ENCODE measurements at regions not wholly inside any gene's neighbourhood (a gene's known extent, or its start where the extent isn't known, plus 50 kb on each side); places are given as distances from the start of the nearest gene placed in this dataset.

GRCh38 chr3:144426366-144426765 is 454.7 kb downstream of the DIPK2A start:
- Histone ChIP-seq H4K20me1 (ENCODE audit: insufficient read depth, low read length) (no peaks in the 10 kb centered on the region), H3K9ac (ENCODE audit: insufficient read depth, low read length, poor library complexity, severe bottlenecking) (no peak overlapping the region), H3K27ac (ENCODE audit: low read depth in 1 of 2, low read length in 2 of 2) (no peak overlapping the region), H3K9me3 (replicated peaks in 1 of 2; ENCODE audit: control insufficient read depth in 1 of 2, insufficient read depth in 1 of 2, low read length in 2 of 2) (no peaks in the 10 kb centered on the region), H2AFZ (ENCODE audit: insufficient read depth, low read depth, low read length, poor library complexity, severe bottlenecking) (no peak overlapping the region), H3K27me3 (ENCODE audit: control insufficient read depth in 2 of 2, insufficient read depth in 2 of 2, low read length in 2 of 2) (no peaks in the 10 kb centered on the region), H3K36me3 (replicated peaks in 1 of 2; ENCODE audit: control insufficient read depth in 1 of 2, insufficient read depth in 2 of 2, low read length in 2 of 2) (no peaks in the 10 kb centered on the region), H3K4me1 (ENCODE audit: control insufficient read depth in 1 of 2, insufficient read depth in 2 of 2, low read length in 2 of 2) (no peaks in the 10 kb centered on the region), H3K79me2 (ENCODE audit: insufficient read depth, low read length) (no peaks in the 10 kb centered on the region), H3K4me2 (replicated peaks; ENCODE audit: extremely low read depth, low read length, poor library complexity, severe bottlenecking) (no peak overlapping the region), H3K4me3 (replicated peaks in 1 of 3; ENCODE audit: low read depth in 2 of 3, low read length in 3 of 3) (no peak overlapping the region)
- intact Hi-C loops (cut with micrococcal nuclease) = no loop called here
- Mint-ChIP-seq H3K27ac (no peak overlapping the region), H3K4me1 (no peaks in the 10 kb centered on the region), H3K4me3 (no peak overlapping the region), H3K9me3 (peaks cover 0 to 6% (median 0%) of the 10 kb centered on the region in 7 donors), H3K36me3 (no peaks in the 10 kb centered on the region), H3K27me3 (ENCODE audit: low read depth in 3 of 3) (peaks cover 0 to 2% (median 0%) of the 10 kb centered on the region in 3 donors)
- TF ChIP-seq, protein P1, sequence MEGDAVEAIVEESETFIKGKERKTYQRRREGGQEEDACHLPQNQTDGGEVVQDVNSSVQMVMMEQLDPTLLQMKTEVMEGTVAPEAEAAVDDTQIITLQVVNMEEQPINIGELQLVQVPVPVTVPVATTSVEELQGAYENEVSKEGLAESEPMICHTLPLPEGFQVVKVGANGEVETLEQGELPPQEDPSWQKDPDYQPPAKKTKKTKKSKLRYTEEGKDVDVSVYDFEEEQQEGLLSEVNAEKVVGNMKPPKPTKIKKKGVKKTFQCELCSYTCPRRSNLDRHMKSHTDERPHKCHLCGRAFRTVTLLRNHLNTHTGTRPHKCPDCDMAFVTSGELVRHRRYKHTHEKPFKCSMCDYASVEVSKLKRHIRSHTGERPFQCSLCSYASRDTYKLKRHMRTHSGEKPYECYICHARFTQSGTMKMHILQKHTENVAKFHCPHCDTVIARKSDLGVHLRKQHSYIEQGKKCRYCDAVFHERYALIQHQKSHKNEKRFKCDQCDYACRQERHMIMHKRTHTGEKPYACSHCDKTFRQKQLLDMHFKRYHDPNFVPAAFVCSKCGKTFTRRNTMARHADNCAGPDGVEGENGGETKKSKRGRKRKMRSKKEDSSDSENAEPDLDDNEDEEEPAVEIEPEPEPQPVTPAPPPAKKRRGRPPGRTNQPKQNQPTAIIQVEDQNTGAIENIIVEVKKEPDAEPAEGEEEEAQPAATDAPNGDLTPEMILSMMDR (IDR thresholded peaks at IDR 0.05) = no peak
- no peak for DNase-seq

DNA sequence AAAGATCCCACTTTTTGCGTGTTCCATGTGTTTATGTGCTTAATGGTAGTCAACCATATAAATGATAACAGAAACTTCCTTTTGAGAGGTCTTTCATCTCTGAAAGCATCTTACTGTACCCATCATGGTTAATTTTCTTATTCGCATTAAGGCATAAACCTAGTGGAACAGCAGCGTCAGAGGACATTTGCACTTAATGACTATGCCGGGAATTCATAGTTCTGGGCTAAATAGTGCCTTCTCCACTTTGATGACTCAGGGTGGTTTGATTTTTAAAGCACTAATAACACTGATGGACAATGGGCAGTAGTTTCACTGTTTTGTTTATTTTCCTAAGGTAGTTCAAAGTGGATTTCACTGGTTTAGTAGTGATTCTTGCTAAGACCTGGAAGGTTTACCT is 455.3 kb downstream of the DIPK2A start:
- intact Hi-C loops (cut with micrococcal nuclease) = no loop called here

More for the DNA sequence above, 455.3 kb downstream of the DIPK2A start:
- DNase-seq = no peak
- Histone ChIP-seq H3K79me2 (ENCODE audit: insufficient read depth, low read length) (no peaks in the 10 kb centered on the region), H3K27ac (ENCODE audit: low read depth in 1 of 2, low read length in 2 of 2) (no peak overlapping the region), H3K9me3 (replicated peaks in 1 of 2; ENCODE audit: control insufficient read depth in 1 of 2, insufficient read depth in 1 of 2, low read length in 2 of 2) (no peaks in the 10 kb centered on the region), H3K27me3 (ENCODE audit: control insufficient read depth in 2 of 2, insufficient read depth in 2 of 2, low read length in 2 of 2) (no peaks in the 10 kb centered on the region), H3K36me3 (replicated peaks in 1 of 2; ENCODE audit: control insufficient read depth in 1 of 2, insufficient read depth in 2 of 2, low read length in 2 of 2) (no peaks in the 10 kb centered on the region), H3K4me2 (replicated peaks; ENCODE audit: extremely low read depth, low read length, poor library complexity, severe bottlenecking) (no peak overlapping the region), H4K20me1 (ENCODE audit: insufficient read depth, low read length) (no peaks in the 10 kb centered on the region), H3K4me1 (ENCODE audit: control insufficient read depth in 1 of 2, insufficient read depth in 2 of 2, low read length in 2 of 2) (no peaks in the 10 kb centered on the region), H3K4me3 (replicated peaks in 1 of 3; ENCODE audit: low read depth in 2 of 3, low read length in 3 of 3) (no peak overlapping the region), H3K9ac (ENCODE audit: insufficient read depth, low read length, poor library complexity, severe bottlenecking) (no peak overlapping the region), H2AFZ (ENCODE audit: insufficient read depth, low read depth, low read length, poor library complexity, severe bottlenecking) (no peak overlapping the region)
- WGBS (ENCODE audit: insufficient coverage) = 100% methylated on average over 3 of the region's 4 CpGs
- Mint-ChIP-seq H3K36me3 (no peaks in the 10 kb centered on the region), H3K9me3 (peaks cover 0 to 6% (median 0%) of the 10 kb centered on the region in 7 donors), H3K4me3 (no peak overlapping the region), H3K27ac (no peak overlapping the region), H3K4me1 (no peaks in the 10 kb centered on the region), H3K27me3 (ENCODE audit: low read depth in 3 of 3) (peaks cover 0 to 2% (median 0%) of the 10 kb centered on the region in 3 donors)
- TF ChIP-seq, protein P1 (IDR thresholded peaks at IDR 0.05) = no peak

Data from CD14-positive monocyte (primary cell).